HepG2 (cell line): ENCODE measurements at regions not wholly inside any gene's neighbourhood (a gene's known extent, or its start where the extent isn't known, plus 50 kb on each side); places are given as distances from the start of the nearest gene placed in this dataset.

Source experiments
- EED ChIP-seq: sonication (generic); formaldehyde crosslinking; IDR thresholded peaks from 2 replicates; pipeline ENCODE4 v1.5.0; 2020; ENCODE audit warnings: mild to moderate bottlenecking, missing genetic modification reagents
- FOXC1 ChIP-seq: sonication (generic); formaldehyde crosslinking; IDR thresholded peaks from 2 replicates; pipeline ENCODE4 v1.8.0; 2022; ENCODE audit warnings: mild to moderate bottlenecking, missing genetic modification reagents, borderline replicate concordance
- IKZF1 ChIP-seq: fragments of 450-650 bp; IDR thresholded peaks from 2 replicates; pipeline ENCODE4 v1.7.1; 2016
- JDP2 ChIP-seq: sonication (generic); formaldehyde crosslinking; IDR thresholded peaks from 2 replicates; pipeline ENCODE4 v1.8.1; 2022; ENCODE audit warnings: missing genetic modification reagents, borderline replicate concordance
- KLF13 ChIP-seq: sonication (generic); formaldehyde crosslinking; IDR thresholded peaks from 2 replicates; pipeline ENCODE4 v1.4.0; 2020; ENCODE audit warnings: mild to moderate bottlenecking, missing genetic modification reagents
- MAFF ChIP-seq: IDR thresholded peaks from 2 replicates; pipeline ENCODE4 v1.6.1; 2011; ENCODE audit warnings: low read depth, low read length, improper control_type of control experiment
- SYNCRIP ChIP-seq: fragments of 200-400 bp; formaldehyde crosslinking; IDR thresholded peaks from 2 replicates; pipeline ENCODE4 v1.6.1; 2018; ENCODE audit warnings: mild to moderate bottlenecking, low read depth, low read length; ENCODE audit not compliant: insufficient read depth
- TSC22D2 ChIP-seq: sonication (generic); formaldehyde crosslinking; IDR thresholded peaks from 2 replicates; pipeline ENCODE4 v1.5.1; 2020; ENCODE audit warnings: missing genetic modification reagents, mild to moderate bottlenecking, borderline replicate concordance
- XRCC5 ChIP-seq: fragments of 200-400 bp; formaldehyde crosslinking; optimal IDR thresholded peaks from 2 replicates; pipeline ENCODE3; 2017; ENCODE audit warnings: mild to moderate bottlenecking, low read length
- ZFP36 ChIP-seq: fragments of 150-350 bp; IDR thresholded peaks from 2 replicates; pipeline ENCODE4 v1.6.1; 2018; ENCODE audit warnings: borderline replicate concordance, low read length, low read depth; ENCODE audit not compliant: partially characterized antibody
- ZNF205 ChIP-seq: IDR thresholded peaks from 2 replicates; pipeline ENCODE4 v1.6.1; 2018; ENCODE audit warnings: missing biosample characterization, missing genetic modification reagents
- ZNF232 ChIP-seq: sonication (generic); formaldehyde crosslinking; IDR thresholded peaks from 2 replicates; pipeline ENCODE4 v1.4.0; 2020; ENCODE audit warnings: missing genetic modification reagents, borderline replicate concordance
- ZNF24 ChIP-seq: fragments of 450-650 bp; IDR thresholded peaks from 2 replicates; pipeline ENCODE4 v1.6.1; 2017; ENCODE audit warnings: antibody characterized with exemption, mild to moderate bottlenecking
- ZNF326 ChIP-seq: sonication (generic); formaldehyde crosslinking; IDR thresholded peaks from 2 replicates; pipeline ENCODE4 v1.4.0; 2020; ENCODE audit warnings: missing genetic modification reagents, borderline replicate concordance
- ZNF501 ChIP-seq: sonication (generic); formaldehyde crosslinking; IDR thresholded peaks from 2 replicates; pipeline ENCODE4 v1.5.1; 2020; ENCODE audit warnings: mild to moderate bottlenecking, moderate library complexity, missing genetic modification reagents
- ZNF562 ChIP-seq: sonication (generic); formaldehyde crosslinking; IDR thresholded peaks from 2 replicates; pipeline ENCODE4 v1.8.0; 2022; ENCODE audit warnings: missing genetic modification reagents, borderline replicate concordance
- ZNF589 ChIP-seq: sonication (generic); formaldehyde crosslinking; conservative IDR thresholded peaks from 2 replicates; pipeline ENCODE4 v1.8.0; 2022; ENCODE audit warnings: mild to moderate bottlenecking, moderate library complexity, missing genetic modification reagents
- ZNF605 ChIP-seq: sonication (generic); formaldehyde crosslinking; IDR thresholded peaks from 2 replicates; pipeline ENCODE4 v1.8.0; 2022; ENCODE audit warnings: mild to moderate bottlenecking, missing genetic modification reagents
- ZNF772 ChIP-seq: sonication (generic); formaldehyde crosslinking; IDR thresholded peaks from 2 replicates; pipeline ENCODE4 v1.5.0; 2020; ENCODE audit warnings: mild to moderate bottlenecking, missing genetic modification reagents
- ZNF816 ChIP-seq: sonication (generic); formaldehyde crosslinking; IDR thresholded peaks from 2 replicates; pipeline ENCODE4 v1.8.0; 2022; ENCODE audit warnings: missing genetic modification reagents, mild to moderate bottlenecking, borderline replicate concordance
- TF ChIP-seq, protein P1 (sequence below): sonication (generic); formaldehyde crosslinking; IDR thresholded peaks from 2 replicates; pipeline ENCODE4 v1.9.0; 2022; ENCODE audit warnings: missing genetic modification reagents, mild to moderate bottlenecking, borderline replicate concordance
- TF ChIP-seq, protein P2 (sequence below): sonication (generic); formaldehyde crosslinking; IDR thresholded peaks from 2 replicates; pipeline ENCODE4 v1.4.0; 2020; ENCODE audit warnings: missing genetic modification reagents
- TF ChIP-seq, protein P3 (sequence below): sonication (generic); formaldehyde crosslinking; IDR thresholded peaks from 2 replicates; pipeline ENCODE4 v1.9.0; 2021; ENCODE audit warnings: missing genetic modification reagents, borderline replicate concordance
- TF ChIP-seq, protein P4 (sequence below): IDR thresholded peaks from 2 replicates; pipeline ENCODE4 v1.6.1; 2016; ENCODE audit warnings: low read depth, control low read depth

DNA sequence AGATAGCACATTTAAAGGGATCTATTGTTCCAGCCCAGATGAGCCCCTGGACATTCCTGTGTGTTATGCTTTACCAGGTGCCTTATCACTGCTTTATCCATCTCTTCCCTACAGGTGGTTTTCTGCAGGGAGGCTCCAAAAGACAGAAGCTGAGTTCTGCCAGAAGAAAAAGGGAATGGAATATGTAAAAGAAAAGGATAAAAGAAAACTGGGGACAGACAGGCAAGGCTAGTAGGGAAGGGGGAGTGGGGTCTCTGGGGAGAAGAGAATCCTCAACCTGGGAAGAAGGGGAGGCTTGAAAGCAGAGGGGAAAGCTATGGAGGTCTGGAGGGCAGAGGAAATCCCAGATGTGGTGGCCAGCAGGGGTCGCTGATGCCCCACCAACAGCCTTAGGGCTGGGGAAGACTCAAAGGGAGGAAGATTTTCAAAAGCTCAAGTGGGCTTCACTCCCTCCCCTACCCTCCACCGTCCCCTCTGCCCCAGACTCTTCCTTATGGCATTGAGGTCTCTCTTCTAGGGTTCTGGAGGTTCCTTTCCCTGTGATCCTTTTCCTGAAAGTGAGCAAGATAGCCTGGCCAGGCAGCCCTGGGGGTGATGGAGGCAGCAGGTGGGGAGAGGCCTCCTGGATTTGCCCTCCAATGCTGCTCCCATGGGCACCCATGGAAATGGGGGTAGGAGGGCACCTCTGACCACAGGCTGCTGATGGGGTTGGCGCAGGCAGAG lies 178.1 kb upstream of the PKDCC start (continued):
- peak; percentile 46; the same call in 1 of the 2 replicates for TF ChIP-seq ZNF205 (CRISPR knock-in tag)
- TF ChIP-seq ZNF772, result 0 out of 2 replicates have a peak, but pooled peaks have one; percentile 9
- TF ChIP-seq ZNF326 (CRISPR knock-in tag), result no peak
- peak; percentile 42 for TF ChIP-seq XRCC5
- no peak for TF ChIP-seq ZNF232 (CRISPR knock-in tag)
- TF ChIP-seq SYNCRIP, result no peak
- no peak for TF ChIP-seq ZNF816 (CRISPR knock-in tag)
- TF ChIP-seq ZNF562 (CRISPR knock-in tag), result no peak
- TF ChIP-seq ZNF24, result no peak
- TF ChIP-seq FOXC1 (CRISPR knock-in tag), result peak; percentile 86
- TF ChIP-seq MAFF, result no peak
- TF ChIP-seq, protein P1, sequence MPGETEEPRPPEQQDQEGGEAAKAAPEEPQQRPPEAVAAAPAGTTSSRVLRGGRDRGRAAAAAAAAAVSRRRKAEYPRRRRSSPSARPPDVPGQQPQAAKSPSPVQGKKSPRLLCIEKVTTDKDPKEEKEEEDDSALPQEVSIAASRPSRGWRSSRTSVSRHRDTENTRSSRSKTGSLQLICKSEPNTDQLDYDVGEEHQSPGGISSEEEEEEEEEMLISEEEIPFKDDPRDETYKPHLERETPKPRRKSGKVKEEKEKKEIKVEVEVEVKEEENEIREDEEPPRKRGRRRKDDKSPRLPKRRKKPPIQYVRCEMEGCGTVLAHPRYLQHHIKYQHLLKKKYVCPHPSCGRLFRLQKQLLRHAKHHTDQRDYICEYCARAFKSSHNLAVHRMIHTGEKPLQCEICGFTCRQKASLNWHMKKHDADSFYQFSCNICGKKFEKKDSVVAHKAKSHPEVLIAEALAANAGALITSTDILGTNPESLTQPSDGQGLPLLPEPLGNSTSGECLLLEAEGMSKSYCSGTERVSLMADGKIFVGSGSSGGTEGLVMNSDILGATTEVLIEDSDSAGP (CRISPR knock-in tag), result no peak
- TF ChIP-seq, protein P2, sequence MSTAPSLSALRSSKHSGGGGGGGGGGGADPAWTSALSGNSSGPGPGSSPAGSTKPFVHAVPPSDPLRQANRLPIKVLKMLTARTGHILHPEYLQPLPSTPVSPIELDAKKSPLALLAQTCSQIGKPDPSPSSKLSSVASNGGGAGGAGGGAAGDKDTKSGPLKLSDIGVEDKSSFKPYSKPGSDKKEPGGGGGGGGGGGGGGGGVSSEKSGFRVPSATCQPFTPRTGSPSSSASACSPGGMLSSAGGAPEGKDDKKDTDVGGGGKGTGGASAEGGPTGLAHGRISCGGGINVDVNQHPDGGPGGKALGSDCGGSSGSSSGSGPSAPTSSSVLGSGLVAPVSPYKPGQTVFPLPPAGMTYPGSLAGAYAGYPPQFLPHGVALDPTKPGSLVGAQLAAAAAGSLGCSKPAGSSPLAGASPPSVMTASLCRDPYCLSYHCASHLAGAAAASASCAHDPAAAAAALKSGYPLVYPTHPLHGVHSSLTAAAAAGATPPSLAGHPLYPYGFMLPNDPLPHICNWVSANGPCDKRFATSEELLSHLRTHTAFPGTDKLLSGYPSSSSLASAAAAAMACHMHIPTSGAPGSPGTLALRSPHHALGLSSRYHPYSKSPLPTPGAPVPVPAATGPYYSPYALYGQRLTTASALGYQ (CRISPR knock-in tag), result no peak
- TF ChIP-seq, protein P3, sequence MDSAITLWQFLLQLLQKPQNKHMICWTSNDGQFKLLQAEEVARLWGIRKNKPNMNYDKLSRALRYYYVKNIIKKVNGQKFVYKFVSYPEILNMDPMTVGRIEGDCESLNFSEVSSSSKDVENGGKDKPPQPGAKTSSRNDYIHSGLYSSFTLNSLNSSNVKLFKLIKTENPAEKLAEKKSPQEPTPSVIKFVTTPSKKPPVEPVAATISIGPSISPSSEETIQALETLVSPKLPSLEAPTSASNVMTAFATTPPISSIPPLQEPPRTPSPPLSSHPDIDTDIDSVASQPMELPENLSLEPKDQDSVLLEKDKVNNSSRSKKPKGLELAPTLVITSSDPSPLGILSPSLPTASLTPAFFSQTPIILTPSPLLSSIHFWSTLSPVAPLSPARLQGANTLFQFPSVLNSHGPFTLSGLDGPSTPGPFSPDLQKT (CRISPR knock-in tag), result no peak
- no peak for TF ChIP-seq ZNF605 (CRISPR knock-in tag)
- TF ChIP-seq, protein P4, sequence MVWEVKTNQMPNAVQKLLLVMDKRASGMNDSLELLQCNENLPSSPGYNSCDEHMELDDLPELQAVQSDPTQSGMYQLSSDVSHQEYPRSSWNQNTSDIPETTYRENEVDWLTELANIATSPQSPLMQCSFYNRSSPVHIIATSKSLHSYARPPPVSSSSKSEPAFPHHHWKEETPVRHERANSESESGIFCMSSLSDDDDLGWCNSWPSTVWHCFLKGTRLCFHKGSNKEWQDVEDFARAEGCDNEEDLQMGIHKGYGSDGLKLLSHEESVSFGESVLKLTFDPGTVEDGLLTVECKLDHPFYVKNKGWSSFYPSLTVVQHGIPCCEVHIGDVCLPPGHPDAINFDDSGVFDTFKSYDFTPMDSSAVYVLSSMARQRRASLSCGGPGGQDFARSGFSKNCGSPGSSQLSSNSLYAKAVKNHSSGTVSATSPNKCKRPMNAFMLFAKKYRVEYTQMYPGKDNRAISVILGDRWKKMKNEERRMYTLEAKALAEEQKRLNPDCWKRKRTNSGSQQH (CRISPR knock-in tag), result no peak
- no peak for TF ChIP-seq IKZF1
- TF ChIP-seq TSC22D2 (CRISPR knock-in tag), result peak; percentile 84; the same call in 1 of the 2 replicates
- no peak for TF ChIP-seq EED
- TF ChIP-seq ZNF501 (CRISPR knock-in tag), result peak; percentile 47; the same call in 1 of the 2 replicates
- no peak for TF ChIP-seq KLF13 (CRISPR knock-in tag)
- TF ChIP-seq ZNF589, result no peak
- peak; percentile 18 for TF ChIP-seq ZFP36
- TF ChIP-seq JDP2 (CRISPR knock-in tag), result no peak
